Breast epithelium (tissue), 4 donors: ENCODE measurements at regions not wholly inside any gene's neighbourhood (a gene's known extent, or its start where the extent isn't known, plus 50 kb on each side); places are given as distances from the start of the nearest gene placed in this dataset.

Experiments
- DNase-seq, 2 donors: peaks; one replicate each; pipeline ENCODE4 v3.0.0-alpha.2; 2019; ENCODE audit warnings: low spot score in 2 of 2
- H3K27ac ChIP-seq, 2 donors: fragments of 200-600 bp; sonication (generic) in 1 of 2; one replicate each; pipeline ENCODE4 v1.5.1; 2016 to 2019; ENCODE audit warnings: mild to moderate bottlenecking in 1 of 2
- H3K27me3 ChIP-seq, 2 donors: fragments of 200-600 bp; sonication (generic) in 1 of 2; one replicate each; pipeline versions ENCODE4 v1.5.1 to v1.6.0; 2017 to 2019; ENCODE audit warnings: control low read depth in 1 of 2, mild to moderate bottlenecking in 1 of 2
- H3K36me3 ChIP-seq: fragments of 200-600 bp; one replicate; pipeline ENCODE4 v1.5.1; 2019
- H3K4me1 ChIP-seq, 2 donors: fragments of 200-600 bp; sonication (generic); one replicate each; pipeline ENCODE4 v1.5.1; 2016 to 2019; ENCODE audit warnings: control low read depth in 1 of 2
- H3K4me3 ChIP-seq, 3 donors: fragments of 200-600 bp; sonication (generic); 1 replicate in 2 of 3; 2 replicates in 1 of 3; pipeline ENCODE4 v1.5.1; 2016 to 2019; ENCODE audit warnings: mild to moderate bottlenecking in 3 of 3, moderate library complexity in 2 of 3
- H3K9me3 ChIP-seq, 2 donors: fragments of 200-600 bp; sonication (generic) in 1 of 2; one replicate each; pipeline ENCODE4 v1.5.1; 2016 to 2019; ENCODE audit warnings: control low read depth in 1 of 2
- CTCF ChIP-seq, 3 donors: fragments of 450-650 bp; IDR thresholded peaks; one replicate each; pipeline ENCODE4 v1.5.1; 2016 to 2017; ENCODE audit warnings: antibody characterized with exemption in 3 of 3, mild to moderate bottlenecking in 3 of 3, moderate library complexity in 3 of 3
- POLR2A ChIP-seq: fragments of 450-650 bp; IDR thresholded peaks from one replicate; pipeline ENCODE4 v1.6.1; 2016; ENCODE audit warnings: antibody characterized with exemption, mild to moderate bottlenecking, moderate library complexity
- POLR2AphosphoS5 ChIP-seq, 3 donors: sonication (generic); formaldehyde crosslinking; IDR thresholded peaks; one replicate each; pipeline ENCODE4 v1.6.1; 2017; ENCODE audit warnings: antibody characterized with exemption in 3 of 3
- intact Hi-C: fragments of 100-400 bp; cut with DNase I; formaldehyde crosslinking; loops from one replicate; pipeline ENCODE4 v1.15.1; 2023; ENCODE audit warnings: low total_unique reads

- Histone ChIP-seq H3K36me3 (no peaks in the 10 kb centered on the region), H3K27ac (no peak overlapping the region), H3K4me3 (peak overlapping the region; percentile 50 to 68 (median 66)), H3K27me3 (no peaks in the 10 kb centered on the region), H3K9me3 (no peaks in the 10 kb centered on the region), H3K4me1 (no peaks in the 10 kb centered on the region)
- TF ChIP-seq POLR2AphosphoS5 (IDR thresholded peaks at IDR 0.05), result no peak
- DNase-seq, result no peak
- intact Hi-C loops, result no loop called here
Observed at GRCh38 chr1:200302921-200303290, 106.9 kb downstream of the ZNF281 start.

GRCh38 chr1:200302192-200302920 lies 107.5 kb downstream of the ZNF281 start:
- no peak for DNase-seq
- Histone ChIP-seq H3K27ac (peak overlapping the region; percentile 40 to 46), H3K4me3 (peak overlapping the region; percentile 50 to 68 (median 66)), H3K9me3 (no peaks in the 10 kb centered on the region), H3K36me3 (no peaks in the 10 kb centered on the region), H3K4me1 (no peaks in the 10 kb centered on the region), H3K27me3 (no peaks in the 10 kb centered on the region)
- TF ChIP-seq POLR2AphosphoS5 (IDR thresholded peaks at IDR 0.05) (peak in 1 of 3 donors; percentile 4), CTCF (IDR thresholded peaks at IDR 0.05) (no peak)
- intact Hi-C loops, result no loop called here

GRCh38 chr1:200301152-200301551 lies 108.7 kb downstream of the ZNF281 start:
- TF ChIP-seq POLR2AphosphoS5 (IDR thresholded peaks at IDR 0.05) (no peak), POLR2A (no peak), CTCF (IDR thresholded peaks at IDR 0.05) (no peak)
- intact Hi-C loops, result no loop called here
- no peak for DNase-seq
- no peak overlapping the region for H3K27ac ChIP-seq
- H3K36me3 ChIP-seq, result no peaks in the 10 kb centered on the region
- no peaks in the 10 kb centered on the region for H3K4me1 ChIP-seq
- peak overlapping the region in 1 of 3 donors; percentile 68 for H3K4me3 ChIP-seq
- H3K9me3 ChIP-seq, result no peaks in the 10 kb centered on the region
- no peaks in the 10 kb centered on the region for H3K27me3 ChIP-seq

- no peaks in the 10 kb centered on the region for H3K36me3 ChIP-seq
- H3K27ac ChIP-seq, result no peak overlapping the region
- intact Hi-C loops, result no loop called here
- H3K4me1 ChIP-seq, result no peaks in the 10 kb centered on the region
- no peaks in the 10 kb centered on the region for H3K9me3 ChIP-seq
- no peak for DNase-seq
- no peak overlapping the region for H3K4me3 ChIP-seq
- no peaks in the 10 kb centered on the region for H3K27me3 ChIP-seq
- no peak for TF ChIP-seq POLR2AphosphoS5 (IDR thresholded peaks at IDR 0.05)
- TF ChIP-seq POLR2A, result no peak
- no peak for TF ChIP-seq CTCF (IDR thresholded peaks at IDR 0.05)
Observed at GRCh38 chr1:200299571-200299970, 110.3 kb downstream of the ZNF281 start.

GRCh38 chr1:200298242-200298641 lies 111.6 kb downstream of the ZNF281 start:
- DNase-seq, result no peak
- no peaks in the 10 kb centered on the region for H3K27me3 ChIP-seq
- H3K27ac ChIP-seq, result no peak overlapping the region
- H3K4me3 ChIP-seq, result no peak overlapping the region
- intact Hi-C loops, result no loop called here
- no peaks in the 10 kb centered on the region for H3K9me3 ChIP-seq
- no peaks in the 10 kb centered on the region for H3K36me3 ChIP-seq
- no peaks in the 10 kb centered on the region for H3K4me1 ChIP-seq
- no peak for TF ChIP-seq POLR2AphosphoS5 (IDR thresholded peaks at IDR 0.05)
- no peak for TF ChIP-seq POLR2A
- TF ChIP-seq CTCF (IDR thresholded peaks at IDR 0.05), result no peak
